DMS153 treated with DMSO at 0.1 percent for 48 hours (cell line): ENCODE measurements at regions not wholly inside any gene's neighbourhood (a gene's known extent, or its start where the extent isn't known, plus 50 kb on each side); places are given as distances from the start of the nearest gene placed in this dataset.
A peak's percentile ranks its signal among the peaks of the same experiment; 100 is the strongest.

Experiments
- DNase-seq: peaks from one replicate; lab custom pipeline; 2025; ENCODE audit not compliant: unreplicated experiment; lab: John Stamatoyannopoulos, UW

GRCh38 chr20:52864916-52865605, 107.1 kb upstream of the TSHZ2 start:
- DNase-seq, result no peak

- no peak for DNase-seq
Observed at GRCh38 chr20:52859156-52859876, 112.8 kb upstream of the TSHZ2 start.

GRCh38 chr20:52852714-52853113, 119.4 kb upstream of the TSHZ2 start:
- DNase-seq, result no peak

- DNase-seq, result no peak
Observed at GRCh38 chr20:52847731-52848359, 124.3 kb upstream of the TSHZ2 start.

- DNase-seq, result no peak
Observed at GRCh38 chr20:52847029-52847660, 125.0 kb upstream of the TSHZ2 start.

GRCh38 chr20:52845044-52845443, 127.1 kb upstream of the TSHZ2 start:
- no peak for DNase-seq

- DNase-seq, result no peak
Observed at GRCh38 chr20:52843425-52843824, 128.7 kb upstream of the TSHZ2 start.

GRCh38 chr20:52841003-52841402, 131.2 kb upstream of the TSHZ2 start:
- DNase-seq, result no peak

GRCh38 chr20:52840041-52840440, 132.1 kb upstream of the TSHZ2 start:
- DNase-seq, result no peak

GRCh38 chr20:52838510-52839241, 133.5 kb upstream of the TSHZ2 start:
- DNase-seq, result no peak

- peak; percentile 54 for DNase-seq
Observed at GRCh38 chr20:52837378-52837777, 134.8 kb upstream of the TSHZ2 start.

- DNase-seq, result no peak
Observed at GRCh38 chr20:52833901-52834300, 138.3 kb upstream of the TSHZ2 start.

- DNase-seq, result no peak
Observed at GRCh38 chr20:52832151-52832774, 139.9 kb upstream of the TSHZ2 start.

- DNase-seq, result no peak
Observed at GRCh38 chr20:52830598-52830997, 141.6 kb upstream of the TSHZ2 start.

GRCh38 chr20:52829111-52829510, 143.0 kb upstream of the TSHZ2 start:
- DNase-seq, result no peak

GRCh38 chr20:52828199-52828598, 144.0 kb upstream of the TSHZ2 start:
- DNase-seq, result no peak

GRCh38 chr20:52826722-52827121, 145.4 kb upstream of the TSHZ2 start:
- no peak for DNase-seq

- DNase-seq, result no peak
Observed at GRCh38 chr20:52826321-52826720, 145.8 kb upstream of the TSHZ2 start.

GRCh38 chr20:52824494-52825216, 147.5 kb upstream of the TSHZ2 start:
- DNase-seq, result no peak

GRCh38 chr20:52823303-52823702, 148.9 kb upstream of the TSHZ2 start:
- DNase-seq, result no peak
